ENCODE measurements at regions not wholly inside any gene's neighbourhood (a gene's known extent, or its start where the extent isn't known, plus 50 kb on each side); places are given as distances from the start of the nearest gene placed in this dataset.

GRCh38 chr10:11395581-11396310 is 215.7 kb downstream of the USP6NL start:
- no peak overlapping the region for H4K91ac ChIP-seq (ENCODE audit: low read depth, low read length, poor library complexity)
- no peak overlapping the region for H3K4ac ChIP-seq (ENCODE audit: low read length)
- H2BK120ac ChIP-seq (ENCODE audit: low read depth, low read length): no peak overlapping the region
- H3K9ac ChIP-seq (ENCODE audit: low read depth, low read length, poor library complexity): no peak overlapping the region
- H3K14ac ChIP-seq (ENCODE audit: low read length): no peak overlapping the region
- DNase-seq (ENCODE audit: low spot score): no peak
- H2BK5ac ChIP-seq (ENCODE audit: low read length): no peak overlapping the region
- no peak overlapping the region for H3K23ac ChIP-seq (ENCODE audit: low read depth, low read length, poor library complexity)
- no peak overlapping the region for H2BK12ac ChIP-seq (ENCODE audit: low read length)
- no peaks in the 10 kb centered on the region for H3K79me1 ChIP-seq (ENCODE audit: low read depth, low read length)
- no peak overlapping the region for H4K8ac ChIP-seq (ENCODE audit: low read depth, low read length)
- peak overlapping the region; percentile 67 for H2AK5ac ChIP-seq (ENCODE audit: low read depth, low read length)
- H3K36me3 ChIP-seq (replicated peaks in 1 of 2; ENCODE audit: control insufficient read depth in 2 of 2, insufficient read depth in 2 of 2, low read length in 2 of 2): no peaks in the 10 kb centered on the region
- H3K27me3 ChIP-seq (ENCODE audit: control insufficient read depth in 3 of 3, insufficient read depth in 3 of 3, low read depth in 1 of 3, low read length in 3 of 3): peaks cover 0 to 15% (median 0%) of the 10 kb centered on the region in 3 experiments
- H3K9me3 ChIP-seq (replicated peaks in 1 of 2; ENCODE audit: control insufficient read depth in 2 of 2, insufficient read depth in 1 of 2, low read depth in 1 of 2, low read length in 2 of 2): peaks cover 0 to under 1% of the 10 kb centered on the region in 2 donors
- H3K27ac ChIP-seq (replicated peaks; ENCODE audit: low read length): no peak overlapping the region
- no CpG with 5 or more reads among the region's 15 CpGs for WGBS, 2 donors (ENCODE audit: extremely low coverage in 2 of 2, insufficient read length in 2 of 2, insufficient replicate concordance in 1 of 2)
- H2BK15ac ChIP-seq (ENCODE audit: low read length): no peak overlapping the region
- H2AFZ ChIP-seq (ENCODE audit: low read length): no peak overlapping the region
- no peak overlapping the region for H3K18ac ChIP-seq (ENCODE audit: low read length)
- H3K4me3 ChIP-seq (ENCODE audit: low read length in 2 of 2): no peak overlapping the region
- H3K4me1 ChIP-seq (ENCODE audit: control insufficient read depth in 2 of 2, insufficient read depth in 1 of 2, low read depth in 1 of 2, low read length in 2 of 2): peaks cover 0 to 4% of the 10 kb centered on the region in 2 donors
- no peak overlapping the region for H3K4me2 ChIP-seq (ENCODE audit: insufficient read depth, low read length, poor library complexity, severe bottlenecking)

- no peak overlapping the region for H2BK120ac ChIP-seq (ENCODE audit: low read depth, low read length)
- H3K9ac ChIP-seq (ENCODE audit: low read depth, low read length, poor library complexity): no peak overlapping the region
- peaks cover 0 to 13% (median 2%) of the 10 kb centered on the region in 3 experiments for H3K27me3 ChIP-seq (ENCODE audit: control insufficient read depth in 3 of 3, insufficient read depth in 3 of 3, low read depth in 1 of 3, low read length in 3 of 3)
- no peak overlapping the region for H4K91ac ChIP-seq (ENCODE audit: low read depth, low read length, poor library complexity)
- H4K8ac ChIP-seq (ENCODE audit: low read depth, low read length): no peak overlapping the region
- no peak overlapping the region for H2AK5ac ChIP-seq (ENCODE audit: low read depth, low read length)
- H3K4me2 ChIP-seq (ENCODE audit: insufficient read depth, low read length, poor library complexity, severe bottlenecking): no peak overlapping the region
- no peak overlapping the region for H3K4ac ChIP-seq (ENCODE audit: low read length)
- no peaks in the 10 kb centered on the region for H3K36me3 ChIP-seq (replicated peaks in 1 of 2; ENCODE audit: control insufficient read depth in 2 of 2, insufficient read depth in 2 of 2, low read length in 2 of 2)
- no peak overlapping the region for H3K23ac ChIP-seq (ENCODE audit: low read depth, low read length, poor library complexity)
- no CpG with 5 or more reads among the region's 2 CpGs for WGBS, 2 donors (ENCODE audit: extremely low coverage in 2 of 2, insufficient read length in 2 of 2, insufficient replicate concordance in 1 of 2)
- H2BK15ac ChIP-seq (ENCODE audit: low read length): no peak overlapping the region
- H3K79me1 ChIP-seq (ENCODE audit: low read depth, low read length): no peaks in the 10 kb centered on the region
- no peak overlapping the region for H3K4me3 ChIP-seq (ENCODE audit: low read length in 2 of 2)
- H2BK12ac ChIP-seq (ENCODE audit: low read length): no peak overlapping the region
- H3K27ac ChIP-seq (replicated peaks; ENCODE audit: low read length): no peak overlapping the region
- H3K14ac ChIP-seq (ENCODE audit: low read length): no peak overlapping the region
- H3K9me3 ChIP-seq (replicated peaks in 1 of 2; ENCODE audit: control insufficient read depth in 2 of 2, insufficient read depth in 1 of 2, low read depth in 1 of 2, low read length in 2 of 2): no peaks in the 10 kb centered on the region
- H2BK5ac ChIP-seq (ENCODE audit: low read length): no peak overlapping the region
- no peak overlapping the region for H3K18ac ChIP-seq (ENCODE audit: low read length)
- no peak overlapping the region for H2AFZ ChIP-seq (ENCODE audit: low read length)
- peaks cover 0 to 1% of the 10 kb centered on the region in 2 donors for H3K4me1 ChIP-seq (ENCODE audit: control insufficient read depth in 2 of 2, insufficient read depth in 1 of 2, low read depth in 1 of 2, low read length in 2 of 2)
- DNase-seq (ENCODE audit: low spot score): no peak
These were observed 216.3 kb downstream of the USP6NL start for GRCh38 chr10:11395161-11395560.

- no peak overlapping the region for H2AK5ac ChIP-seq (ENCODE audit: low read depth, low read length)
- no peak overlapping the region for H3K23ac ChIP-seq (ENCODE audit: low read depth, low read length, poor library complexity)
These were observed 217.6 kb downstream of the USP6NL start for GRCh38 chr10:11393858-11394257.

GRCh38 chr10:11392776-11393175 is 218.7 kb downstream of the USP6NL start:
- Histone ChIP-seq H3K36me3 (replicated peaks in 1 of 2; ENCODE audit: control insufficient read depth in 2 of 2, insufficient read depth in 2 of 2, low read length in 2 of 2) (no peaks in the 10 kb centered on the region), H2BK120ac (ENCODE audit: low read depth, low read length) (no peak overlapping the region), H3K23ac (ENCODE audit: low read depth, low read length, poor library complexity) (no peak overlapping the region), H4K91ac (ENCODE audit: low read depth, low read length, poor library complexity) (no peak overlapping the region), H3K27ac (replicated peaks; ENCODE audit: low read length) (no peak overlapping the region), H3K18ac (ENCODE audit: low read length) (no peak overlapping the region), H3K4me3 (ENCODE audit: low read length in 2 of 2) (no peak overlapping the region), H3K4ac (ENCODE audit: low read length) (no peak overlapping the region), H3K4me2 (ENCODE audit: insufficient read depth, low read length, poor library complexity, severe bottlenecking) (no peak overlapping the region), H3K4me1 (ENCODE audit: control insufficient read depth in 2 of 2, insufficient read depth in 1 of 2, low read depth in 1 of 2, low read length in 2 of 2) (peaks cover 1 to 4% of the 10 kb centered on the region in 2 donors), H2AFZ (ENCODE audit: low read length) (no peak overlapping the region), H2BK15ac (ENCODE audit: low read length) (no peak overlapping the region), H3K9me3 (replicated peaks in 1 of 2; ENCODE audit: control insufficient read depth in 2 of 2, insufficient read depth in 1 of 2, low read depth in 1 of 2, low read length in 2 of 2) (no peaks in the 10 kb centered on the region), H2BK12ac (ENCODE audit: low read length) (no peak overlapping the region), H3K14ac (ENCODE audit: low read length) (no peak overlapping the region), H4K8ac (ENCODE audit: low read depth, low read length) (no peak overlapping the region), H3K27me3 (ENCODE audit: control insufficient read depth in 3 of 3, insufficient read depth in 3 of 3, low read depth in 1 of 3, low read length in 3 of 3) (peaks cover 0 to 12% (median 2%) of the 10 kb centered on the region in 3 experiments), H3K9ac (ENCODE audit: low read depth, low read length, poor library complexity) (no peak overlapping the region), H2AK5ac (ENCODE audit: low read depth, low read length) (no peak overlapping the region), H2BK5ac (ENCODE audit: low read length) (no peak overlapping the region), H3K79me1 (ENCODE audit: low read depth, low read length) (no peaks in the 10 kb centered on the region)
- WGBS, 2 donors (ENCODE audit: extremely low coverage in 2 of 2, insufficient read length in 2 of 2, insufficient replicate concordance in 1 of 2): no CpG with 5 or more reads among the region's 10 CpGs
- DNase-seq (ENCODE audit: low spot score): no peak

More at GRCh38 chr10:11393858-11394257, 217.6 kb downstream of the USP6NL start:
- peaks cover 0 to 12% (median 2%) of the 10 kb centered on the region in 3 experiments for H3K27me3 ChIP-seq (ENCODE audit: control insufficient read depth in 3 of 3, insufficient read depth in 3 of 3, low read depth in 1 of 3, low read length in 3 of 3)
- H2BK5ac ChIP-seq (ENCODE audit: low read length): no peak overlapping the region
- H3K36me3 ChIP-seq (replicated peaks in 1 of 2; ENCODE audit: control insufficient read depth in 2 of 2, insufficient read depth in 2 of 2, low read length in 2 of 2): no peaks in the 10 kb centered on the region
- WGBS, 2 donors (ENCODE audit: extremely low coverage in 2 of 2, insufficient read length in 2 of 2, insufficient replicate concordance in 1 of 2): no CpG with 5 or more reads among the region's 9 CpGs
- H3K9ac ChIP-seq (ENCODE audit: low read depth, low read length, poor library complexity): no peak overlapping the region
- H3K4me1 ChIP-seq (ENCODE audit: control insufficient read depth in 2 of 2, insufficient read depth in 1 of 2, low read depth in 1 of 2, low read length in 2 of 2): peaks cover 0 to 1% of the 10 kb centered on the region in 2 donors
- H3K9me3 ChIP-seq (replicated peaks in 1 of 2; ENCODE audit: control insufficient read depth in 2 of 2, insufficient read depth in 1 of 2, low read depth in 1 of 2, low read length in 2 of 2): no peaks in the 10 kb centered on the region
- H3K4me2 ChIP-seq (ENCODE audit: insufficient read depth, low read length, poor library complexity, severe bottlenecking): no peak overlapping the region
- H3K27ac ChIP-seq (replicated peaks; ENCODE audit: low read length): no peak overlapping the region
- DNase-seq (ENCODE audit: low spot score): no peak
- H3K14ac ChIP-seq (ENCODE audit: low read length): no peak overlapping the region
- no peak overlapping the region for H4K91ac ChIP-seq (ENCODE audit: low read depth, low read length, poor library complexity)
- no peak overlapping the region for H4K8ac ChIP-seq (ENCODE audit: low read depth, low read length)
- no peak overlapping the region for H2BK12ac ChIP-seq (ENCODE audit: low read length)
- H2BK15ac ChIP-seq (ENCODE audit: low read length): no peak overlapping the region
- H3K4me3 ChIP-seq (ENCODE audit: low read length in 2 of 2): no peak overlapping the region
- no peak overlapping the region for H2BK120ac ChIP-seq (ENCODE audit: low read depth, low read length)
- no peak overlapping the region for H2AFZ ChIP-seq (ENCODE audit: low read length)
- no peak overlapping the region for H3K4ac ChIP-seq (ENCODE audit: low read length)
- H3K18ac ChIP-seq (ENCODE audit: low read length): no peak overlapping the region
- no peaks in the 10 kb centered on the region for H3K79me1 ChIP-seq (ENCODE audit: low read depth, low read length)

All from neuronal stem cell (in vitro differentiated cells).